DOHH2 (cell line): ENCODE measurements at regions not wholly inside any gene's neighbourhood (a gene's known extent, or its start where the extent isn't known, plus 50 kb on each side); places are given as distances from the start of the nearest gene placed in this dataset.

ENCODE experiments used
- H3F3A ChIP-seq: fragments of 200-600 bp; sonication (generic), shearing (Covaris generic); 2 replicates; pipeline ENCODE4 v1.6.0; 2016; ENCODE audit warnings: antibody characterized with exemption, mild to moderate bottlenecking; ENCODE audit not compliant: control insufficient read depth, insufficient read depth
- H3K27ac ChIP-seq: fragments of 200-600 bp; sonication (generic); 2 replicates; pipeline ENCODE4 v1.5.1; 2014; ENCODE audit warnings: low read depth, mild to moderate bottlenecking, low read length, moderate library complexity
- H3K27me3 ChIP-seq: fragments of 200-600 bp; sonication (generic); 2 replicates; pipeline ENCODE4 v1.6.1; 2014; ENCODE audit warnings: mild to moderate bottlenecking, low read length, mixed read lengths; ENCODE audit not compliant: control insufficient read depth
- H3K36me3 ChIP-seq: fragments of 200-600 bp; sonication (generic); 2 replicates; pipeline ENCODE4 v1.6.1; 2014; ENCODE audit warnings: mild to moderate bottlenecking, low read length, moderate library complexity, mixed read lengths; ENCODE audit not compliant: control insufficient read depth
- H3K4me1 ChIP-seq: fragments of 200-600 bp; sonication (generic); 2 replicates; pipeline ENCODE4 v1.6.1; 2014; ENCODE audit warnings: mild to moderate bottlenecking, low read length, mixed read lengths; ENCODE audit not compliant: control insufficient read depth
- H3K4me2 ChIP-seq: fragments of 200-600 bp; sonication (generic); 2 replicates; pipeline ENCODE4 v1.6.0; 2014; ENCODE audit warnings: mild to moderate bottlenecking, low read length, moderate library complexity
- H3K4me3 ChIP-seq: fragments of 200-600 bp; sonication (generic); 2 replicates; pipeline ENCODE4 v1.5.1; 2014; ENCODE audit warnings: mild to moderate bottlenecking, low read length, mixed read lengths
- H3K79me2 ChIP-seq: fragments of 200-600 bp; sonication (generic); 2 replicates; pipeline ENCODE4 v1.6.1; 2014; ENCODE audit warnings: mild to moderate bottlenecking, low read length, mixed read lengths; ENCODE audit not compliant: control insufficient read depth
- H3K9me2 ChIP-seq: fragments of 200-600 bp; sonication (generic); replicated peaks from 2 replicates; pipeline ENCODE4 v1.6.1; 2014; ENCODE audit warnings: mild to moderate bottlenecking, low read length, mixed read lengths; ENCODE audit not compliant: control insufficient read depth
- H3K9me3 ChIP-seq: fragments of 200-600 bp; sonication (generic); 2 replicates; pipeline ENCODE4 v1.6.1; 2014; ENCODE audit warnings: antibody characterized with exemption, low read length, mixed read lengths; ENCODE audit not compliant: control insufficient read depth, insufficient read depth
- H4K20me1 ChIP-seq: fragments of 200-600 bp; sonication (generic); 2 replicates; pipeline ENCODE4 v1.6.0; 2014; ENCODE audit warnings: low read depth, mild to moderate bottlenecking, antibody characterized with exemption, low read length, moderate library complexity; ENCODE audit not compliant: control insufficient read depth, insufficient read depth
- CTCF ChIP-seq: fragments of 200-600 bp; sonication (generic); IDR thresholded peaks from one replicate; pipeline ENCODE4 v1.5.1; 2014; ENCODE audit warnings: antibody characterized with exemption, mild to moderate bottlenecking, low read depth, low read length; ENCODE audit not compliant: poor library complexity, severe bottlenecking
- EZH2phosphoT487 ChIP-seq: fragments of 200-600 bp; sonication (generic); IDR thresholded peaks from 2 replicates; pipeline ENCODE4 v1.6.1; 2017; ENCODE audit warnings: borderline replicate concordance, mild to moderate bottlenecking, antibody characterized with exemption, low read length, moderate library complexity, mixed read lengths

GRCh38 chr2:145096582-145096981 lies 576.7 kb upstream of the ZEB2 start:
- Histone ChIP-seq H3K4me2 (no peak overlapping the region), H3K36me3 (no peaks in the 10 kb centered on the region), H3K9me2 (no peaks in the 10 kb centered on the region), H3K4me3 (no peak overlapping the region), H3K27me3 (no peaks in the 10 kb centered on the region), H3F3A (no peaks in the 10 kb centered on the region), H3K27ac (no peak overlapping the region), H4K20me1 (no peaks in the 10 kb centered on the region), H3K79me2 (no peaks in the 10 kb centered on the region), H3K9me3 (no peaks in the 10 kb centered on the region), H3K4me1 (no peaks in the 10 kb centered on the region)
- no peak for TF ChIP-seq CTCF

- Histone ChIP-seq H3K4me2 (no peak overlapping the region), H3K27ac (no peak overlapping the region)
These were observed 575.9 kb upstream of the ZEB2 start for GRCh38 chr2:145095641-145096435.

DNA sequence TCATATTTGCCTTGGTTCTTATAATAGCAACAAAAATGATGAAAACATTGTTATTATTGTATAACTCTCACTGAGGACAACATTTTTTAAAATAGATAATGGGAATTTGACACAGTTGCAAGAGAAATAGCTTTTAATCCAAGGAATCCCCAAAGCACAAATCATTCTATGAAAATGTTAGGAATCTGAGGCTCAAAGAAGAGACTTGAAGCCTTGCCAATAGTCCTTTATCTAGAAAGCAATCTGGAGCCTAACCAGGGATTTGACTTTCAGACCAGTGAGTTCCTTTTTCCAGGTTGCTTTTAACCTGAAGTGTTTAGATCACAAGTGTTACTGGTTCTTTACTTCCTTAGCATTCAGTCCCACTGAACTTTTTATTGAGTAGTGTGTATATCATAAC lies 574.5 kb upstream of the ZEB2 start:
- H3K4me2 ChIP-seq: no peak overlapping the region
- no peaks in the 10 kb centered on the region; the same call in 1 of the 2 replicates for H3K9me3 ChIP-seq
- no peaks in the 10 kb centered on the region for H3K4me1 ChIP-seq
- H3K9me2 ChIP-seq: no peaks in the 10 kb centered on the region
- H3K36me3 ChIP-seq: no peaks in the 10 kb centered on the region
- H3K4me3 ChIP-seq: no peak overlapping the region
- H3K27me3 ChIP-seq: no peaks in the 10 kb centered on the region
- no peaks in the 10 kb centered on the region for H3F3A ChIP-seq
- H3K27ac ChIP-seq: no peak overlapping the region
- TF ChIP-seq CTCF (no peak), EZH2phosphoT487 (no peak)
- no peaks in the 10 kb centered on the region for H3K79me2 ChIP-seq
- no peaks in the 10 kb centered on the region for H4K20me1 ChIP-seq

More at GRCh38 chr2:145095641-145096435, 575.9 kb upstream of the ZEB2 start:
- no peak for TF ChIP-seq CTCF
- TF ChIP-seq EZH2phosphoT487: no peak
- H3K36me3 ChIP-seq: no peaks in the 10 kb centered on the region
- H3K4me3 ChIP-seq: no peak overlapping the region
- no peaks in the 10 kb centered on the region for H3K4me1 ChIP-seq
- H3F3A ChIP-seq: no peaks in the 10 kb centered on the region
- no peaks in the 10 kb centered on the region for H3K79me2 ChIP-seq
- no peaks in the 10 kb centered on the region; the same call in 1 of the 2 replicates for H3K9me3 ChIP-seq
- no peaks in the 10 kb centered on the region for H3K27me3 ChIP-seq
- H3K9me2 ChIP-seq: no peaks in the 10 kb centered on the region
- H4K20me1 ChIP-seq: no peaks in the 10 kb centered on the region
